OCI-LY3 (cell line): ENCODE measurements at regions not wholly inside any gene's neighbourhood (a gene's known extent, or its start where the extent isn't known, plus 50 kb on each side); places are given as distances from the start of the nearest gene placed in this dataset.

ENCODE experiments used
- EZH2phosphoT487 ChIP-seq: fragments of 200-600 bp; shearing (Covaris generic); IDR thresholded peaks from 2 replicates; pipeline ENCODE4 v1.6.1; 2018; ENCODE audit warnings: antibody characterized with exemption, mixed run types, low read depth
- TF ChIP-seq, protein P1 (sequence below): fragments of 200-600, 300-600 bp; sonication (generic); IDR thresholded peaks from 2 replicates; pipeline ENCODE4 v1.5.1; 2014; ENCODE audit warnings: antibody characterized with exemption, low read length, low read depth

DNA sequence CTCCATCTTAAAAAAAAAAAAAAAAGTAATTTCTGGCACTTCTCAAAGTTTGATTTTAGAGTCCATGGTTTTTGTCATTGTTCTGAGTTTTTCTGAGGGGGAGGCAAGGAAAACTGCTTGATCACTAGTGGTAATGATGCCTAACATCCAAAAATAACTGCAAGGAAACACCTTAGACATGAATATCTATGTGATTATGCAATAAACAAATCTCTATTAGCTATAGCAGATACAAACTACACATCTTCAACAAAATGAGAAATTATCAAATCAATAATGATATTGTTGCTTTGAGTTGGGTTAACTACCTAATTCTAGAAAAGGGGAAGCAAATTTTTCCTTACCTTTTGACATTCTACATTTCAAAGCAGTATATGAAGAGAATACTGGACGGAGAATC, 230.9 kb upstream of the JARID2 start:
- TF ChIP-seq, protein P1, sequence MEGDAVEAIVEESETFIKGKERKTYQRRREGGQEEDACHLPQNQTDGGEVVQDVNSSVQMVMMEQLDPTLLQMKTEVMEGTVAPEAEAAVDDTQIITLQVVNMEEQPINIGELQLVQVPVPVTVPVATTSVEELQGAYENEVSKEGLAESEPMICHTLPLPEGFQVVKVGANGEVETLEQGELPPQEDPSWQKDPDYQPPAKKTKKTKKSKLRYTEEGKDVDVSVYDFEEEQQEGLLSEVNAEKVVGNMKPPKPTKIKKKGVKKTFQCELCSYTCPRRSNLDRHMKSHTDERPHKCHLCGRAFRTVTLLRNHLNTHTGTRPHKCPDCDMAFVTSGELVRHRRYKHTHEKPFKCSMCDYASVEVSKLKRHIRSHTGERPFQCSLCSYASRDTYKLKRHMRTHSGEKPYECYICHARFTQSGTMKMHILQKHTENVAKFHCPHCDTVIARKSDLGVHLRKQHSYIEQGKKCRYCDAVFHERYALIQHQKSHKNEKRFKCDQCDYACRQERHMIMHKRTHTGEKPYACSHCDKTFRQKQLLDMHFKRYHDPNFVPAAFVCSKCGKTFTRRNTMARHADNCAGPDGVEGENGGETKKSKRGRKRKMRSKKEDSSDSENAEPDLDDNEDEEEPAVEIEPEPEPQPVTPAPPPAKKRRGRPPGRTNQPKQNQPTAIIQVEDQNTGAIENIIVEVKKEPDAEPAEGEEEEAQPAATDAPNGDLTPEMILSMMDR: no peak
- no peak for TF ChIP-seq EZH2phosphoT487
